HEK293T (cell line): ENCODE measurements at regions not wholly inside any gene's neighbourhood (a gene's known extent, or its start where the extent isn't known, plus 50 kb on each side); places are given as distances from the start of the nearest gene placed in this dataset.
A peak's percentile ranks its signal among the peaks of the same experiment; 100 is the strongest.

Experiments used
- CTCF ChIA-PET: fragments of 350-600 bp; formaldehyde crosslinking; extraction: SDS; loops from one replicate; lab custom pipeline; 2021; ENCODE audit warnings: antibody characterized with exemption, inconsistent platforms; lab: Yijun Ruan, JAX
- POLR2A ChIA-PET: fragments of 350-600 bp; formaldehyde crosslinking; extraction: SDS; loops from one replicate; lab custom pipeline; 2020; ENCODE audit warnings: antibody characterized with exemption, inconsistent platforms; lab: Yijun Ruan, JAX
- DNase-seq: peaks from one replicate; pipeline ENCODE4 v3.0.0; 2012; ENCODE audit warnings: mixed read lengths; ENCODE audit errors: extremely low spot score
- ARNT ChIP-seq: fragments of 450-650 bp; IDR thresholded peaks from 2 replicates; pipeline ENCODE4 v1.6.1; 2017; ENCODE audit warnings: mild to moderate bottlenecking
- BHLHE40 ChIP-seq: fragments of 450-650 bp; IDR thresholded peaks from 2 replicates; pipeline ENCODE4 v1.6.1; 2016; ENCODE audit warnings: mild to moderate bottlenecking, moderate library complexity, borderline replicate concordance
- CTBP1 ChIP-seq: fragments of 450-650 bp; IDR thresholded peaks from 2 replicates; pipeline ENCODE4 v1.6.1; 2016; ENCODE audit warnings: borderline replicate concordance
- ELF4 ChIP-seq: fragments of 450-650 bp; IDR thresholded peaks from 2 replicates; pipeline ENCODE4 v1.6.1; 2017; ENCODE audit warnings: antibody characterized with exemption
- FOXA1 ChIP-seq: fragments of 450-650 bp; IDR thresholded peaks from 2 replicates; pipeline ENCODE4 v1.6.1; 2016; ENCODE audit warnings: mild to moderate bottlenecking
- FOXK2 ChIP-seq: fragments of 450-650 bp; IDR thresholded peaks from 2 replicates; pipeline ENCODE4 v1.6.1; 2016; ENCODE audit warnings: mild to moderate bottlenecking
- FOXM1 ChIP-seq: fragments of 450-650 bp; IDR thresholded peaks from 2 replicates; pipeline ENCODE4 v1.6.1; 2017; ENCODE audit warnings: mild to moderate bottlenecking, borderline replicate concordance
- HDGF ChIP-seq: fragments of 450-650 bp; IDR thresholded peaks from 2 replicates; pipeline ENCODE4 v1.6.1; 2017; ENCODE audit warnings: antibody characterized with exemption, borderline replicate concordance
- L3MBTL2 ChIP-seq: fragments of 450-650 bp; conservative IDR thresholded peaks from 2 replicates; pipeline ENCODE4 v1.6.1; 2016; ENCODE audit warnings: mild to moderate bottlenecking
- LEF1 ChIP-seq: fragments of 450-650 bp; IDR thresholded peaks from 2 replicates; pipeline ENCODE4 v1.6.1; 2017; ENCODE audit warnings: mild to moderate bottlenecking, borderline replicate concordance
- NFRKB ChIP-seq: fragments of 450-650 bp; IDR thresholded peaks from 2 replicates; pipeline ENCODE4 v1.6.1; 2016; ENCODE audit warnings: mild to moderate bottlenecking, moderate library complexity
- SP1 ChIP-seq: fragments of 450-650 bp; IDR thresholded peaks from 2 replicates; pipeline ENCODE4 v1.6.1; 2017
- SUZ12 ChIP-seq: fragments of 450-650 bp; IDR thresholded peaks from 2 replicates; pipeline ENCODE4 v1.6.1; 2016; ENCODE audit warnings: mild to moderate bottlenecking
- TARDBP ChIP-seq: fragments of 450-650 bp; IDR thresholded peaks from 2 replicates; pipeline ENCODE4 v1.6.1; 2016
- ZNF384 ChIP-seq: fragments of 450-650 bp; IDR thresholded peaks from 2 replicates; pipeline ENCODE4 v1.6.1; 2016
- TF ChIP-seq, protein P1 (sequence below): fragments of 450-650 bp; IDR thresholded peaks from 2 replicates; pipeline ENCODE4 v1.6.1; 2016

DNA sequence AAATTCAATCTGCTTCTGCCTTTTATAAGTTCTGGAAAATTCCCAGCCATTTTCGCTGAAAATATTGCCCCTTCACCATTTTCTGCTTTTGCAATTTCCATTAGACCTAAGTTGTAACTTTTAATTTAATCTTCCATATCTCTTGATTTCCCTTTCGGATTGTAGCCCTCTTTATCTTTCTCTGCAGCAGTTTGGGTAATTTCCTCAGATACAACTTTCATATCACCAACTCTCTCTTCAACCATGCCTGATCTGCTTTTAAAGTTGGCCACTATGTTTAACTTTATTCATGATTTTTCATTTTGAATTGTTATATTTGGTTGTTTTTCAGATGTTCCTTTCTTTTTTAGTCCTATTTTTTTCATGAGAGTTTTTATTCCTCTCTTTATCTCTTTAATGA lies 157.0 kb upstream of the VLDLR start:
- ChIA-PET POLR2A (no interaction called here), CTCF (no interaction called here)

GRCh38 chr9:2465516-2465915 lies 156.1 kb upstream of the VLDLR start:
- TF ChIP-seq ARNT, result no peak
- no peak for TF ChIP-seq BHLHE40
- TF ChIP-seq L3MBTL2, result no peak
- TF ChIP-seq NFRKB, result no peak
- no peak for TF ChIP-seq ELF4
- no peak for TF ChIP-seq TARDBP
- TF ChIP-seq FOXA1, result no peak
- TF ChIP-seq CTBP1, result no peak
- TF ChIP-seq HDGF, result no peak
- TF ChIP-seq LEF1, result no peak
- TF ChIP-seq SP1, result no peak
- TF ChIP-seq FOXM1, result no peak
- TF ChIP-seq FOXK2, result no peak
- TF ChIP-seq, protein P1, sequence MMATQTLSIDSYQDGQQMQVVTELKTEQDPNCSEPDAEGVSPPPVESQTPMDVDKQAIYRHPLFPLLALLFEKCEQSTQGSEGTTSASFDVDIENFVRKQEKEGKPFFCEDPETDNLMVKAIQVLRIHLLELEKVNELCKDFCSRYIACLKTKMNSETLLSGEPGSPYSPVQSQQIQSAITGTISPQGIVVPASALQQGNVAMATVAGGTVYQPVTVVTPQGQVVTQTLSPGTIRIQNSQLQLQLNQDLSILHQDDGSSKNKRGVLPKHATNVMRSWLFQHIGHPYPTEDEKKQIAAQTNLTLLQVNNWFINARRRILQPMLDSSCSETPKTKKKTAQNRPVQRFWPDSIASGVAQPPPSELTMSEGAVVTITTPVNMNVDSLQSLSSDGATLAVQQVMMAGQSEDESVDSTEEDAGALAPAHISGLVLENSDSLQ, result no peak
- TF ChIP-seq ZNF384, result no peak
- CTCF ChIA-PET, result interaction anchor here (0.5 to 1.1 kb wide), 2 partner anchors 262 to 1177 kb away, joined by 3 read pairs; no protein-coding TSS in a partner anchor
- POLR2A ChIA-PET, result no interaction called here
- no peak for DNase-seq

More for the DNA sequence above, 157.0 kb upstream of the VLDLR start:
- no peak for TF ChIP-seq SUZ12
- TF ChIP-seq, protein P1, result no peak
- no peak for TF ChIP-seq ZNF384
- no peak for TF ChIP-seq SP1
- TF ChIP-seq L3MBTL2, result no peak
- no peak for TF ChIP-seq CTBP1
- TF ChIP-seq NFRKB, result no peak
- no peak for DNase-seq

DNA sequence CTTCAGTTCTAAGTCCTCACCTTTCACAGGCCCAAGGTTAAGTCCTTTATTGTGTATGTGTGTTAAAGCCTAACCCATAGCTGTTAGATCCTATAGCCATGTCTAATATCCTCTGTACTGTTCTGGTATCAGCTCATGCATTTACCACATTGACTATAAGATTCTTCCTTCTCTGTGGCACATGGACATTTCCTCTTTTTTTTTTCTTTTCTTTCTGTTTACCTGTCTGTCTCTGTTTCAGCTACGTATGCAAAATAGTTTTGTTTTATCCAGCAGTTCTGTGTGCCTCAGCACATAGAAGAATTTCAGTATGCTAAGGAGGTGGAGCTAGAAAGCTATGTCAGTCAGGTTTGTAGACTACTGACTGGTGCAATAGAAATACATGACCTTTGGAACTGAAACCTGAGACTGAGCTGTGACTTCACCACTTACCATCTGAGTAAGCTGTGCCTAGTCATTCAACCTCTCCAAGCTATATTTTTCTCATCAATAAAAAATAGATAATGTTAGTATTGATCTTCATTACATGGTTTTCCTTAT lies 155.6 kb upstream of the VLDLR start:
- peak; percentile 26 for DNase-seq
- TF ChIP-seq SP1, result no peak
- TF ChIP-seq, protein P1, result peak; percentile 93
- POLR2A ChIA-PET, result no interaction called here
- CTCF ChIA-PET, result interaction anchor here (0.5 to 1.1 kb wide), 2 partner anchors 262 to 1177 kb away, joined by 3 read pairs; no protein-coding TSS in a partner anchor

DNA sequence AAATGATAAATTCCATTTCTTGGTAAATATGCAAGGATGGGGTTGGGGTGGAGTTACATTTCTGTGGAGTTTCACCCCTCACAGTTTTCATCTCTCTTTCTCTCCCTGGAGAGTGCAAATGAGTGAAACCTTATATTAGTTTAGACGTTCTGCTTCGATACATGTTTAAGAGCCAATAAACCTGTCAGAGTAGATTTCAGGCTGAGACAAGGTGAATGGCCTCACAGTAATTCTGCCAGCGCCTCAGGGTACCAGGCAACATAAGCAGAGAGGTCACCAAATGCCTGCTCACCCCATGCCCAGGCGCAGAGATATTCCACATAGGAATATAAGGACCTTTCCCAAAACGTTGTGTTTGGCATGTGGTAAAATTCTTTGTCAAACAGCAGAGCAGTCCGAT lies 154.9 kb upstream of the VLDLR start:
- CTCF ChIA-PET, result interaction anchor here (1.1 kb wide), 1 partner anchor 261 kb away, joined by 3 read pairs; no protein-coding TSS in a partner anchor
- TF ChIP-seq, protein P1, result peak; percentile 93
- TF ChIP-seq L3MBTL2 (no peak), CTBP1 (peak; percentile 65; the same call in 1 of the 2 replicates), ZNF384 (no peak), LEF1 (no peak)
- peak; percentile 18 for DNase-seq
- POLR2A ChIA-PET, result no interaction called here

DNA sequence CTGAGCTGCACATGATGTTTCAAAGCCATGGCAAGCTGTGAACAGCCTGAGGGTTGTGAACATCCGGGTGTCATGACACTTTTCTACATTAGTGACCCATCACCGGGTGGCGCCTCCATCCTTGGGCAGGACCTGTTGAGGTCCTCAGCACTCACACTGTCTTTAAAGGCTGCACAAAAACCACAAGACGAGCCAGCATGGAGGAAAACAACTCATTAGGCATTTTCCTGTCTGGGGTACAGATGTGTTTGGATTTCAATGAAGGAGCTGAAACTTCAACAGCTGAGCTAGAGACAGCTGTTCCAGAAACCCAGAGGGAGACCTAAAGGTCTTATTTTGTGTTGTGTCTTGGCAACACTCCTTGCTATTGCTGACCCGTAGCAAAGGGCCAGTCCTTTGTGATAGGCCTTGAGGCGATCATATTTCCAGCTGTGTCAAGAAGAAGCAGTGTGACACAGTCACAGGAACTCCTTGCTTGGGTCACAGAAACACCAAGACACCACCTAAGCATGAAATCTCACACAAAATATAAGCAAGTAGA lies 151.8 kb upstream of the VLDLR start:
- CTCF ChIA-PET, result interaction anchor here (0.9 kb wide), 1 partner anchor 712 kb away, joined by 3 read pairs; no protein-coding TSS in a partner anchor
- no peak for TF ChIP-seq LEF1
- no peak for TF ChIP-seq HDGF
- no peak for TF ChIP-seq FOXK2
- no peak for TF ChIP-seq L3MBTL2
- TF ChIP-seq FOXM1, result no peak
- no peak for TF ChIP-seq CTBP1
- TF ChIP-seq NFRKB, result no peak
- TF ChIP-seq TARDBP, result no peak
- no peak for TF ChIP-seq SP1
- TF ChIP-seq SUZ12, result no peak
- no peak for TF ChIP-seq FOXA1
- POLR2A ChIA-PET, result no interaction called here
- DNase-seq, result peak; percentile 6

GRCh38 chr9:2473681-2474080 lies 147.9 kb upstream of the VLDLR start:
- TF ChIP-seq ZNF384 (no peak), FOXA1 (no peak), HDGF (no peak), FOXM1 (no peak), L3MBTL2 (no peak), ARNT (no peak), SUZ12 (no peak)
- CTCF ChIA-PET, result no interaction called here
- POLR2A ChIA-PET, result no interaction called here

More at GRCh38 chr9:2473681-2474080, 147.9 kb upstream of the VLDLR start:
- no peak for DNase-seq
